Activated T-cell treated with anti-CD3 and anti-CD28 coated beads, Interleukin-2, amount 50 U/mL, for 24 hours (primary cell): ENCODE measurements at regions not wholly inside any gene's neighbourhood (a gene's known extent, or its start where the extent isn't known, plus 50 kb on each side); places are given as distances from the start of the nearest gene placed in this dataset.

Source experiments
- DNase-seq: peaks from one replicate; pipeline ENCODE4 v3.0.0-alpha.2; 2020
- H3K27ac Mint-ChIP-seq: 2 replicates; pipeline ENCODE4 v1.8.0; 2020; ENCODE audit warnings: mild to moderate bottlenecking, mixed read lengths
- H3K27me3 Mint-ChIP-seq: 2 replicates; pipeline ENCODE4 v1.8.0; 2020; ENCODE audit warnings: mixed read lengths
- H3K36me3 Mint-ChIP-seq: 2 replicates; pipeline ENCODE4 v1.8.0; 2020; ENCODE audit warnings: low read depth, mixed read lengths
- H3K4me1 Mint-ChIP-seq: 2 replicates; pipeline ENCODE4 v1.8.0; 2020; ENCODE audit warnings: low read depth, mixed read lengths
- H3K4me3 Mint-ChIP-seq: 2 replicates; pipeline ENCODE4 v1.8.0; 2020; ENCODE audit warnings: mild to moderate bottlenecking, moderate library complexity, mixed read lengths
- H3K9me3 Mint-ChIP-seq: 2 replicates; pipeline ENCODE4 v1.8.0; 2020; ENCODE audit warnings: mixed read lengths

DNA sequence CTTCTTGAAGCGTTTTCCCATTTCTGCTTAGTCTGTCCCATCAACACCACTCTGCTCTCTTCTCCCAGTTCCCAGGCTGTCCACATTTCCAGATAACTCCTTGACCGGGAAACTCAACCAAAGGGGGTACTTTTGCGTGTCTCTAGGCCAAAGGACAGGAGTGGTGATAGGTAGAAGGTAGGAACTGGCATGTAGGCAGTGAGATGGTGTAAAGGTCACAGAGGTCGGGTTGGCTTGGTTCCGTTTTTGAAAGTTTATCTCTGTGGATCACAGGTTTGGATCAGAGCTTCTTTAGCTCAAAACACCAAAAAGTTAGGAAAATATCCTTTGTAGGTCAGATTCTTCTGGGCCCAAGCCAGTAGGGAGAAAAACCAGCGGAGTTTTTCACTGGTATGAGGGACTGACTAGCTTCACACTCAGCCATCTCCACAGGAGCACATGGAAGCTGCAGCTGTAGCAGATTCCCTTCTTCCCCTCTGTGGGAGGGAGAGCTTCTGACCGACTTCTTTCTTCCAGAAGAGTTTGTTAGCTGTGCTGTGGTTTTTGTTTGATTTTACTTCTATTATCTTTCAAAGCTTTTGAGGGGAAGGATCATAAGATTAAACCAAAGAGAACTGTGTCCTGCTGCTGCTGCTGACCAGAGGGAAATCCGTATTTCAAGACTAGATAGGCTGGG is 98.4 kb upstream of the DMRT1 start:
- no peak overlapping the region for H3K27ac Mint-ChIP-seq
- H3K4me3 Mint-ChIP-seq: no peak overlapping the region
- H3K9me3 Mint-ChIP-seq: no peaks in the 10 kb centered on the region
- H3K36me3 Mint-ChIP-seq: no peaks in the 10 kb centered on the region
- no peak for DNase-seq
- H3K4me1 Mint-ChIP-seq: no peaks in the 10 kb centered on the region
- H3K27me3 Mint-ChIP-seq: no peaks in the 10 kb centered on the region

DNA sequence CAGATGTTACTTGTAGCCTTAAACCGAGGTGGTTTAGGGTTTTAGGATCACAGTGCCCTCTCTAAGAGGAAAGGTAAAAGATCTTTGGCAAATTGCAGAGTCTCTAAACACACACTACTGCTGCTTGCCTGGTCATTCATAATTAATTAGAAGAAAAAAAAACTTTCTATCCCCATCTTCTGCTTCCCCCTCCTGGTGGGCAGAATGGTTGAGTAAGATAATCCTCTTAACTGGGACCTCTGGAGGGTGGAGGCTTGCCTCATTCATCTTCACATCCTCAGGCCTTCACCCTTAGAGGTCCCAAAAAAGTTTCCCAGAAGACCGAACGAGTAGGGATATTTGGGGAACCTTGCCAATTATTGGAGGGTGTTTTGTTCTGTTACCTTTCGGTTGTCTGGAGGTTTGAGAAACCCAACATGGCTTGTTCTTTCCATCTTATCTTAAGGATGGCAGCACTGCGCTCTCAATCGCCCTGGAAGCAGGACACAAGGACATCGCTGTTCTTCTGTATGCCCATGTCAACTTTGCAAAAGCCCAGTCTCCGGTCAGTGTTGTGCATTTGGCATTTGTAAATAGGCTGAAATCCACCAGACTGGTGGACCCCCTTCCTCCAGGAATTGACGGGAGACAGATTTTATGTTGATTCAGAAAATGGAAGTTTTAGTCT is 97.3 kb upstream of the DMRT1 start:
- DNase-seq: no peak
- Mint-ChIP-seq H3K27ac (no peak overlapping the region), H3K27me3 (no peaks in the 10 kb centered on the region), H3K4me3 (no peak overlapping the region), H3K4me1 (peaks cover 10% of the 10 kb centered on the region), H3K36me3 (no peaks in the 10 kb centered on the region), H3K9me3 (no peaks in the 10 kb centered on the region)

DNA sequence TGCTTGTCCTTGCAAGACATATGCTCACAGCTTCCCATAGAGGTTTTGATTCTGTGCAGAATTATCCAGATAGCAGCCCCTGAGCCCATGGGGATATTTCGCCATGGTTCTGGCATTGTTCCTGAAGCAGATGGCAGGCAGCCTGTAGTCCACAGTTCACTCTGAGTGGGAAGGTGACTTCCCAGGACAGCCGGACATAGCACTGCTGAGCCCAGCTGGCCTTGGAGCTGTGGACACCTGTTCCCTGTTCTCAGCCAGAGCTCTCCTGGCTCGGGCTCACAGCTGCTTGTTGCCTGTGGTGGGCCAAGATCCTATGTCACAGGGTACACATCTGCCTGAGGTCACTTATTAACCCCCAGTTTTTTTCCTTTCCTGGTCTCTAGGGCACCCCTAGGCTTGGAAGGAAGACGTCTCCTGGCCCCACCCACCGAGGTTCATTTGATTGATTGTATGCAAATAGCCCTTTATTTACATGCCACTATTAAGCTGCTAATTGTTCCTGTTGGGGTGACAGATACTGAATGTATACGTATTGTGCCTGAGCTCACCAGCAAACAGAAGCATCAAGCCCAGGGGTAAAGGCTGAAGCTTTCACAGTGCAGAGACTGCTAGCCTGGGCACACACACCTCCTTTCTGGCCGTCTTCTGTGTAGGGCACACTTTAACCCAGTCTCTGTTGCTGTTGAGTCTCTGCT is 96.6 kb upstream of the DMRT1 start:
- Mint-ChIP-seq H3K4me3 (no peak overlapping the region), H3K27ac (no peak overlapping the region), H3K36me3 (no peaks in the 10 kb centered on the region), H3K27me3 (no peaks in the 10 kb centered on the region), H3K4me1 (peaks cover 16% of the 10 kb centered on the region), H3K9me3 (no peaks in the 10 kb centered on the region)
- DNase-seq: no peak

DNA sequence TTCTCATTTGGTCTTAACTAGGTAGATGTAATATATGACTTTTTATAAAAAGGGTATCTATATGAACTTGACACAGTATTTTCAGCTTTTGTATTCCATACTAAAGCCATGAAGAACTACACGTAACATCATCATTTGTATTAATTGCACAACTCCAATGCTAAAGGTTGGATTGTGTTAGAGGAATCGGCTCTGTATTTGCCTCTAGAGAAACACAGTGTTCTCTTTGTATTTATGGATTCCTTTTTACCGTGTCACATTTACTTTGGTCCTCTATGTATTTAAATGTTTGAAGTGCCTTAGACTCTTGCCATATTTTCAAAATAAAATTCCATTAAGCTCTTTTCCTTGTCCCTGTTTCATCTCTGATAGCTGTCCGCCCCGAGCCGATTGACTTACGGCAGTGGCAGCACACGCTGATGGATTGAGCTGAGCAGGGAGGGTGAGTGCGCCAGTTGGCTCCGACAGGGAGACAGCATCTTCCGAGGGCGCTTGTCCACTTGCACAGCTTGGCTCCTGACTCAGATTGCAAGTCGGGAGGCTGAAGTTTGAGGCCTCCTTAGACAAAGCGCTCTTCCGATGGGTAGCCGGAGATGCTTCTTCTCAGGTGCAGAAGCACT is 95.6 kb upstream of the DMRT1 start:
- H3K4me1 Mint-ChIP-seq: peaks cover 25% of the 10 kb centered on the region
- no peaks in the 10 kb centered on the region for H3K27me3 Mint-ChIP-seq
- H3K36me3 Mint-ChIP-seq: no peaks in the 10 kb centered on the region
- no peak overlapping the region for H3K4me3 Mint-ChIP-seq
- H3K27ac Mint-ChIP-seq: no peak overlapping the region
- no peak for DNase-seq
- H3K9me3 Mint-ChIP-seq: no peaks in the 10 kb centered on the region

DNA sequence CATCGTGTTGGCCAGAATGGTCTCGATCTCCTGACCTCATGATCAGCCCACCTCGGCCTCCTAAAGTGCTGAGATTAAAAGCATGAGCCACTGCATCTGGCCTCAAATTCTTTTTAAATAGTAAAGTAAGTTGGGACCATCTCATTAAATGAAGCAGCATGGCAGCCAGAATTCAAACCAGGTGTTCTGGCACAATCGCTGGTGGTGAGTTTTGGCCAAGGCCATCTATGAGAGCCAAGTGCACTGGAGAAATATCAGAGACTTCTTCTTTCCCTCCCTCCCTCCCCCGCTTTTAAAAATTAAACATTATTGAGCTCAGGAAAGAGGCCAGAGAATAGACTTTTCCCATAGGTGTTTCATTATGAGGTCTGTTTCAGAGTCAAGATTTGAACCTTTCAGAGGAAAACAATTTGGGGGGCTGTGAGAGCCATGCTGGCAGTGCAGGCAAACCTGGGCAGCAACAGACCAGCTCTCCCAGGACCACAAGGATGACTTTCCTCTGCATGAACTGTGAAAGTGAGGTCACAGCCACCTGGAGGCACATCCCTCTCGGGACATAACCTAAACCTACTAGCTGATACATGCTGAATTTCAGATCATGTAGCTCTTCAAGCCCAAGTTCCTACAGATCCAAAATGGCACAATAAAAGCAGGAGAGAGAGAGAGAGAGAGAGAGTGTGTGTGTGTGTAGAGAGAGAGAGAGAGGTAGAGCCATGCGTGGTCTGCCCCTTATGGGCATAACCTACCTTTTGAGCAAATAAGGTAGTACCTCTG is 94.6 kb upstream of the DMRT1 start:
- no peaks in the 10 kb centered on the region for H3K9me3 Mint-ChIP-seq
- H3K4me1 Mint-ChIP-seq: peaks cover 33% of the 10 kb centered on the region

DNA sequence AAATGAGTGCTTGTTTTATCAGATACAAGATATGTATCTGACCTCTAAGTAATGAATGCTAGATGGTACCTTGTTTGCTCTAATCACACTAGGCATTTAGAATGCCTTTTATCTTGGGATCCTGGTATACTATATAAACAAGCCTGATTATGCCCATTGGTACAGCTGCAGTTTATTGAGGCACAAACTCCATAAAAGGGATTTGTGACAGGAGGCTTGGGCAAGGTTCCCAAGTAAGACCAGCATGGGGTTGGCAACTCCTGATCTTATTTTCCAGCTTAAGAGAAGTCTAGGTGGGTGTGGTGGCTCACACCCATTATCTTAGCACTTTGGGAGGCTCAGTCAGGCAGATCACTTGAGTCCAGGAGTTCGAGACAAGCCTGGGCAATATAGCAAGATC is 93.9 kb upstream of the DMRT1 start:
- Mint-ChIP-seq H3K9me3 (no peaks in the 10 kb centered on the region), H3K36me3 (no peaks in the 10 kb centered on the region), H3K27me3 (no peaks in the 10 kb centered on the region), H3K27ac (no peak overlapping the region), H3K4me1 (peaks cover 36% of the 10 kb centered on the region), H3K4me3 (no peak overlapping the region)
- no peak for DNase-seq

More for the DNA sequence above, 94.6 kb upstream of the DMRT1 start:
- no peaks in the 10 kb centered on the region for H3K36me3 Mint-ChIP-seq
- no peak for DNase-seq
- no peak overlapping the region for H3K27ac Mint-ChIP-seq
- no peak overlapping the region for H3K4me3 Mint-ChIP-seq
- no peaks in the 10 kb centered on the region for H3K27me3 Mint-ChIP-seq

DNA sequence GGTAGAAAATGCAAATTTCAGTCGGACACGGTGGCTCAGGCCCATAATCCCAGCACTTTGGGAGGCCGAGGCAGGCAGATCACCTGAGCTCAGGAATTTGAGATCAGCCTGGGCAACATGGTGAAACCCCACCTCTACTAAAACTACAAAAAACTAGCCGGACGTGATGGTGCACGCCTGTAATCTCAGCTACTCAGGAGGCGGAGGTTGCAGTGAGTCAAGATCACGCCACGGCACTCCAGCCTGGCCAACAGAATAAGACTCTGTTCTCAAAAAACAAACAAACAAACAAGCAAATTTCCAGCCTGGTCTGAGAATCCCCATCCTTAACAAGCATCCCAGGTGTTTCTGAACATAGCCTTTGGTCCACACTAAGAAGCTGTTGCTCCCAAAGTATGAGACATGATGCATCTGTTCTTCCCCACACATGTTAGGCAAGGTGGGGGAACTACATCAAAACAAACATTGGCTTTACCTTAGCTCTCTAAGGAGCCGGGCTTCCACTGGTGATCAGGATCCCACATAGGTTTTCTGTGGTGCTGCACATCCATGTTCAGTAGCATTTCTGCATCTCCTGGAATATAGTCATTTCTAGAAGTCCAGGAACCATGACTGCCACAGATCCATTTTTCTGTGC is 92.5 kb upstream of the DMRT1 start:
- H3K27ac Mint-ChIP-seq: no peak overlapping the region
- DNase-seq: no peak

DNA sequence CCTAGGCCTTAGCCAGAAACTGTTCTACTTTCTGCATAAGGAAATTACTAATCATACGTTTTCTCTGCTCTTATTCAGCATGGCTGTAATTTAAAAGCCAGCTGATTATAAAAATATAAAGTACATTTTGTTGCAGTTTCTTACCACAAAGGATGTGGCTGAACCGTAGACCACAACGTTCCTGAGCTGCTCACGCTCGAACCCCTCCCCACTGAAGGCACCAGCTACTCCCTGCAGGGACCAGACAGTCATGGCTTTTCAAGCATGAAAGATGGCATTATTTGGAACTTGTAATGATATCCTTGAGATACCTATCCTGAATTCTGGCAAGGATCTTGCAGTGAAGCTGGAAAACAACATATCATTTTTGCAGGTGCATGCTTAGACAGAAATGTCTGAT is 91.8 kb upstream of the DMRT1 start:
- Mint-ChIP-seq H3K27me3 (no peaks in the 10 kb centered on the region), H3K36me3 (no peaks in the 10 kb centered on the region), H3K27ac (no peak overlapping the region), H3K4me1 (peaks cover 38% of the 10 kb centered on the region), H3K4me3 (no peak overlapping the region), H3K9me3 (no peaks in the 10 kb centered on the region)
- DNase-seq: no peak

More for the DNA sequence above, 92.5 kb upstream of the DMRT1 start:
- Mint-ChIP-seq H3K4me1 (peaks cover 38% of the 10 kb centered on the region), H3K27me3 (no peaks in the 10 kb centered on the region), H3K36me3 (no peaks in the 10 kb centered on the region), H3K9me3 (no peaks in the 10 kb centered on the region), H3K4me3 (no peak overlapping the region)

DNA sequence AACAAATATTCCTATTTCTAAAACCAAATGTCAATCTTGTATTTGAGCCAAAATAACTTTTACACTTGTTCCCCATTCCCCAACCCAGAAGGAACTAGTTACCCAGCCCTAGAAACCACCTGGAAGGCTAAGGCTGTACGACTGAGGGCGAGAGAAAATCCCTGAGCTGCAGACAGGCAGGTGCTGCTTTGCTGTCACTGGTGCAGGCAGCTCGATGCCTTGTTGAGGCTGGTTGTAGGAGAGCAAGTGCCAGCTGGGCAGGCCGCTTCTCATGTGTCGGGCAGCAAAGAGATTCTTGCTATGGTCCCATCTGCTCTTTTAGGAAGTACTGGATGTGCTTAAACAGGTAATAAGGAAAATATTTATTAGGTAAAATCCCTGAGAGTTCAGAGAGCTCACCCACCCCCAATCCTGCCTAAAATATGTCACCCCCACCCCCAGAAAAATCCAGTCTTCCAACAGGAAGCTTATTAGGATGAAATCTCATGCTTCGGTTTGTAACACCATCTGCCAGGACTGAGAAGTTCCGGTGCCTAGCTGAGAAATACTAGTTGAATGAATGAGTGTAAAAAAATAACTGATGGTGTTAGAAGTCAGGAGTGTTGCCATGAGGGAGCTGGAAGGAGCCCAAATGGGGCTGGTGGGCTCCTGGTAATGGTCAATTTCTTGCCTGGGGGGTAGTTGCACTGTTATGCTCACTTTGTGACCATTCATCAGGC is 91.1 kb upstream of the DMRT1 start:
- H3K27ac Mint-ChIP-seq: no peak overlapping the region
- no peak for DNase-seq
- H3K4me3 Mint-ChIP-seq: no peak overlapping the region
- no peaks in the 10 kb centered on the region for H3K27me3 Mint-ChIP-seq
- H3K36me3 Mint-ChIP-seq: no peaks in the 10 kb centered on the region
- no peaks in the 10 kb centered on the region for H3K9me3 Mint-ChIP-seq
- peaks cover 38% of the 10 kb centered on the region for H3K4me1 Mint-ChIP-seq

DNA sequence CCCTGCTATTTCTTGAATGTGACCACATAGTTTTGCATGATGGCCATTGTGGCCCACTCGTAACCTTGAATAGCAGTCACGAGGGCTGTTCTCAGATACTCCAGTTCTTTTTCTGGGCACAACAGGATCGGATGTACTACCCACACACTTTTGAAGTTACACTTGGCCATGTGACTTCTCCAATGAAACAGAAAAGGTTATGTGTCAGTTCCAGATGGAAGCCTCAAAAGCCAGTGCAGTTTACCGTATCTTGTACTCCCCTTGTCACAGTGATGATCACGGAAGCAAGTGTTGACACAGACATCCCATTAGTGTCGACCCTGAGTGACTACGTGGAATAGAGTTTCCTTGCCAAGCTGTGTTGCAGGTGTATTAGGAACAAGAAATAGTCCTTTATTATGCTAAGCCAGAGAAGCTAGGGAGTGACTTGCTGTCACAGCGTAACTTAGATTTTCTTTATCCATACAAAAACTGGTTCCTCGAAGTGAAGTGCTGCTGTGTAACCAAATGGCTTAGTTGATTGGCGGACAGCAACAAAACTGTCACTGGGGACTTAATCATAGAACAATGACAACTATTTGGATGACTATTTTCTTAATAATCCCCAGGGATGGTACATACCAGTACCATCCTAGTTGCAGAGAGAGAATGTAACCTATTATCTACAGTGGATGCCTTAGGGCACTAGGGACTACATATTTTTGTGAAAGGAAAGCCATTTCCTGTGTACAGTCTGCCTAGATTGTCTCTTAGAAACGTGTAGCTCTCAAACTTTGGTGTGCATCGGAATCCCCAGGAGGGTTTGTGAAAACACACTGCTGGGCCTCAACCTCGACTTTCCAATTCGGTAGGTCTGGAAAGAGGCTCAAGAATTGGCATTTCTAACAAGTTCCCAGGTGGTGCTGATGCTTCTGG is 90.1 kb upstream of the DMRT1 start:
- peaks cover 45% of the 10 kb centered on the region for H3K4me1 Mint-ChIP-seq
- DNase-seq: no peak
- H3K9me3 Mint-ChIP-seq: no peaks in the 10 kb centered on the region
- peaks cover 4% of the 10 kb centered on the region for H3K27me3 Mint-ChIP-seq
- no peak overlapping the region for H3K27ac Mint-ChIP-seq
- H3K4me3 Mint-ChIP-seq: no peak overlapping the region
- H3K36me3 Mint-ChIP-seq: no peaks in the 10 kb centered on the region

DNA sequence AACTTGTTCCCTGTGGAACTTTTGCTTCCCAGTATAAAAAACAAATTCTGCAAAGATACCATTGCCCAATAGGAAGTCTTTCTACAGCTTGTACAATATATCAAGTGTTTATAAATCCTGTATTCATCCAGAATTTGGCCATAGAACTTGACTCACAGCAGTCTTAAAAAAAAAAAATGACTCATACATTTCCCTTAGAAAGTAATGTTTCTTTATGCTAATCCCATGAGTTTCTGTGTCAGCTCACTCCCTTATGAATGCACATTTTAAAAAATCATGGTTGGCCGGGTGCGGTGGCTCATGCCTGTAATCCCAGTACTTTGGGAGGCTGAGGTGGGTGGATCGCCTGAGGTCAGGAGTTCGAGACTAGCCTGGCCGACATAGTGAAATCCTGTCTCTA is 89.3 kb upstream of the DMRT1 start:
- Mint-ChIP-seq H3K4me1 (peaks cover 45% of the 10 kb centered on the region), H3K27ac (no peak overlapping the region)

DNA sequence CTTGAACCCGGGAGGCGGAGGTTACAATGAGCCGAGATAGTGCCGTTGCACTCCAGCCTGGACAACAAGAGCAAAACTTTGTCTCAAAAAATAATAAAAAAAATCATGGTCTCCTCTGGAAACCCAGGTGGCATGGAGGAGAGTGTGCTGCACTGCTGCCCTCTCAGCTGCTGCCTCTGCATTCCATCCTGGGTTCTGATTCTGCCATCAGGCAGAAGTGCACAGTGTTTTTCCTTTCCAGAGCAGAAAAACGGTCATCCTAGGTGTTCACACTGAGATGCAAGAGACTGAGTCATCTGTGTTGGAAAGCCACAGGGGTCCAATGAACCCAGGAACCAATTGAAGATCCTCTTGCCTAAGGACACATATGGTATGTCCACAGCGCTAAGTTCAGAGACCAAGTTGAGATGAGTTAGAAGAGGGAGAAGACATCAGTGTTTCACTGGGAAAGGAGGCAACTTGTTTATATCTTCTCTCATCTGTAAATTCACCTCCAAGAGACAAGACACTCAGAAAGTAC is 88.8 kb upstream of the DMRT1 start:
- Mint-ChIP-seq H3K27me3 (peaks cover 4% of the 10 kb centered on the region), H3K27ac (no peak overlapping the region), H3K4me1 (peaks cover 45% of the 10 kb centered on the region), H3K36me3 (no peaks in the 10 kb centered on the region), H3K9me3 (no peaks in the 10 kb centered on the region), H3K4me3 (no peak overlapping the region)
- no peak for DNase-seq

More for the DNA sequence above, 89.3 kb upstream of the DMRT1 start:
- DNase-seq: no peak
- H3K36me3 Mint-ChIP-seq: no peaks in the 10 kb centered on the region
- H3K9me3 Mint-ChIP-seq: no peaks in the 10 kb centered on the region
- no peak overlapping the region for H3K4me3 Mint-ChIP-seq
- peaks cover 4% of the 10 kb centered on the region for H3K27me3 Mint-ChIP-seq
